ENCODE measurements at regions not wholly inside any gene's neighbourhood (a gene's known extent, or its start where the extent isn't known, plus 50 kb on each side); places are given as distances from the start of the nearest gene placed in this dataset.

GRCh38 chr1:215377746-215378145 lies 189.4 kb upstream of the KCTD3 start (continued):
- TF ChIP-seq ZNF660 (tag by site-specific recombination; IDR thresholded peaks at IDR 0.05), result no peak
- no peak for TF ChIP-seq ZNF248 (tag by site-specific recombination; IDR thresholded peaks at IDR 0.05)
- no peak for TF ChIP-seq RBAK (tag by site-specific recombination; IDR thresholded peaks at IDR 0.05)

- no peaks in the 10 kb centered on the region for H3K36me3 ChIP-seq (ENCODE audit: control insufficient read depth in 2 of 2, insufficient read depth in 1 of 2, low read length in 2 of 2)
- no peaks in the 10 kb centered on the region for H3K9me3 ChIP-seq (ENCODE audit: control insufficient read depth, insufficient read depth, low read depth, low read length)
- CTCF ChIA-PET, result no interaction called here
- no peak overlapping the region for H3K27ac ChIP-seq (ENCODE audit: extremely low read depth, low read depth, low read length)
- no peaks in the 10 kb centered on the region for H3K4me1 ChIP-seq (ENCODE audit: control insufficient read depth, insufficient read depth, low read length)
- no peak for TF ChIP-seq ZBTB49 (tag by site-specific recombination; IDR thresholded peaks at IDR 0.05; ENCODE audit: low read depth)
- TF ChIP-seq ZNF221 (tag by site-specific recombination; IDR thresholded peaks at IDR 0.05; ENCODE audit: borderline replicate concordance), result no peak
- H3K4me3 ChIP-seq (ENCODE audit: low read depth, low read length), result no peak overlapping the region
- POLR2A ChIA-PET, result no interaction called here
These were observed 186.5 kb upstream of the KCTD3 start for GRCh38 chr1:215380566-215380965.

GRCh38 chr1:215393476-215393875 lies 173.6 kb upstream of the KCTD3 start:
- TF ChIP-seq ZBTB1 (tag by site-specific recombination; IDR thresholded peaks at IDR 0.05), result no peak
- TF ChIP-seq ZNF624 (tag by site-specific recombination; IDR thresholded peaks at IDR 0.05), result no peak
- TF ChIP-seq SP2 (tag by site-specific recombination; IDR thresholded peaks at IDR 0.05), result no peak
- TF ChIP-seq ZNF654 (tag by site-specific recombination; IDR thresholded peaks at IDR 0.05; ENCODE audit: low read depth), result no peak
- no peak for TF ChIP-seq ZNF114 (tag by site-specific recombination; IDR thresholded peaks at IDR 0.05)
- no peak for TF ChIP-seq EGR2 (tag by site-specific recombination; IDR thresholded peaks at IDR 0.05; ENCODE audit: low read depth)
- TF ChIP-seq PRDM4 (tag by site-specific recombination; IDR thresholded peaks at IDR 0.05), result no peak
- no peak for TF ChIP-seq ZNF776 (tag by site-specific recombination; IDR thresholded peaks at IDR 0.05; ENCODE audit: borderline replicate concordance)
- TF ChIP-seq ZBTB11 (tag by site-specific recombination; conservative IDR thresholded peaks at IDR 0.05; ENCODE audit: low read depth), result no peak
- TF ChIP-seq ZNF138 (tag by site-specific recombination; IDR thresholded peaks at IDR 0.05; ENCODE audit: borderline replicate concordance), result no peak
- no peak for TF ChIP-seq OSR2 (tag by site-specific recombination; IDR thresholded peaks at IDR 0.05)
- TF ChIP-seq ZNF133 (tag by site-specific recombination; IDR thresholded peaks at IDR 0.05), result no peak
- no peak for TF ChIP-seq ZNF433 (tag by site-specific recombination; IDR thresholded peaks at IDR 0.05; ENCODE audit: low read depth)
- no peak for TF ChIP-seq ZNF239 (tag by site-specific recombination; IDR thresholded peaks at IDR 0.05)
- TF ChIP-seq ZNF76 (tag by site-specific recombination; IDR thresholded peaks at IDR 0.05; ENCODE audit: borderline replicate concordance, low read depth), result no peak
- TF ChIP-seq ZNF530 (tag by site-specific recombination; IDR thresholded peaks at IDR 0.05; ENCODE audit: low read depth), result no peak
- no peak for TF ChIP-seq ZNF155 (tag by site-specific recombination; IDR thresholded peaks at IDR 0.05)
- no peaks in the 10 kb centered on the region for H3K4me1 ChIP-seq (ENCODE audit: control insufficient read depth, insufficient read depth, low read length)
- ChIA-PET CTCF (no interaction called here), POLR2A (no interaction called here)
- H3K27ac ChIP-seq (ENCODE audit: extremely low read depth, low read depth, low read length), result no peak overlapping the region
- H3K4me3 ChIP-seq (ENCODE audit: low read depth, low read length), result no peak overlapping the region
- H3K36me3 ChIP-seq (ENCODE audit: control insufficient read depth in 2 of 2, insufficient read depth in 1 of 2, low read length in 2 of 2), result no peaks in the 10 kb centered on the region
- H3K9me3 ChIP-seq (ENCODE audit: control insufficient read depth, insufficient read depth, low read depth, low read length), result no peaks in the 10 kb centered on the region

Measured in HEK293 (cell line).